Ishikawa (cell line): ENCODE measurements at regions not wholly inside any gene's neighbourhood (a gene's known extent, or its start where the extent isn't known, plus 50 kb on each side); places are given as distances from the start of the nearest gene placed in this dataset.

ENCODE experiments used
- CEBPB ChIP-seq: IDR thresholded peaks from 2 replicates; pipeline ENCODE4 v1.6.1; 2012
- CREB1 ChIP-seq: IDR thresholded peaks from 2 replicates; pipeline ENCODE4 v1.6.1; 2012; ENCODE audit warnings: low read depth
- EGR1 ChIP-seq: IDR thresholded peaks from 2 replicates; pipeline ENCODE4 v1.6.1; 2012
- EP300 ChIP-seq: IDR thresholded peaks from 2 replicates; pipeline ENCODE4 v1.6.1; 2012; ENCODE audit warnings: borderline replicate concordance
- FOXM1 ChIP-seq: IDR thresholded peaks from 2 replicates; pipeline ENCODE4 v1.6.1; 2012; ENCODE audit warnings: low read depth, borderline replicate concordance
- MAX ChIP-seq: IDR thresholded peaks from 2 replicates; pipeline ENCODE4 v1.6.1; 2012
- NFIC ChIP-seq: IDR thresholded peaks from 2 replicates; pipeline ENCODE4 v1.6.1; 2012
- RAD21 ChIP-seq: IDR thresholded peaks from 2 replicates; pipeline ENCODE4 v1.6.1; 2012; ENCODE audit warnings: low read depth
- REST ChIP-seq: IDR thresholded peaks from 2 replicates; pipeline ENCODE4 v1.6.1; 2012; ENCODE audit warnings: low read depth, mild to moderate bottlenecking
- TAF1 ChIP-seq: IDR thresholded peaks from 2 replicates; pipeline ENCODE4 v1.6.1; 2012; ENCODE audit warnings: low read depth, mild to moderate bottlenecking
- TCF12 ChIP-seq: IDR thresholded peaks from 2 replicates; pipeline ENCODE4 v1.6.1; 2012; ENCODE audit warnings: low read depth
- TEAD4 ChIP-seq: IDR thresholded peaks from 2 replicates; pipeline ENCODE4 v1.6.1; 2012
- USF1 ChIP-seq: IDR thresholded peaks from 2 replicates; pipeline ENCODE4 v1.6.1; 2012
- YY1 ChIP-seq: IDR thresholded peaks from 2 replicates; pipeline ENCODE4 v1.6.1; 2012; ENCODE audit warnings: low read depth
- ZBTB7A ChIP-seq: IDR thresholded peaks from 2 replicates; pipeline ENCODE4 v1.6.1; 2012; ENCODE audit warnings: low read depth

- TF ChIP-seq CREB1 (no peak), EP300 (no peak), EGR1 (no peak), ZBTB7A (no peak), TAF1 (no peak)
Observed at GRCh38 chr5:88113429-88113828, 155.2 kb downstream of the TMEM161B start.

GRCh38 chr5:88109818-88110217 lies 158.8 kb downstream of the TMEM161B start:
- TF ChIP-seq REST (no peak), EP300 (no peak), NFIC (no peak), ZBTB7A (no peak), TEAD4 (no peak), FOXM1 (no peak), MAX (no peak), CREB1 (no peak), CEBPB (no peak), TCF12 (no peak), USF1 (no peak), RAD21 (no peak), TAF1 (no peak), YY1 (no peak), EGR1 (no peak)

- TF ChIP-seq NFIC (no peak), EP300 (no peak), REST (no peak), EGR1 (no peak), TCF12 (no peak), RAD21 (no peak), FOXM1 (no peak), CREB1 (no peak), TEAD4 (no peak), ZBTB7A (no peak), USF1 (no peak)
Observed at GRCh38 chr5:88108490-88109279, 160.0 kb downstream of the TMEM161B start.

GRCh38 chr5:88094906-88095496 lies 173.6 kb downstream of the TMEM161B start:
- TF ChIP-seq NFIC, result no peak
- no peak for TF ChIP-seq TAF1
- TF ChIP-seq MAX, result no peak
- TF ChIP-seq YY1, result no peak
- no peak for TF ChIP-seq REST
- no peak for TF ChIP-seq CREB1
- TF ChIP-seq FOXM1, result no peak
- TF ChIP-seq EGR1, result no peak
- TF ChIP-seq RAD21, result no peak
- no peak for TF ChIP-seq ZBTB7A
- no peak for TF ChIP-seq TCF12
- no peak for TF ChIP-seq CEBPB
- TF ChIP-seq EP300, result no peak
- TF ChIP-seq USF1, result no peak
- no peak for TF ChIP-seq TEAD4
